HepG2 (cell line): ENCODE measurements at regions not wholly inside any gene's neighbourhood (a gene's known extent, or its start where the extent isn't known, plus 50 kb on each side); places are given as distances from the start of the nearest gene placed in this dataset.

Experiments
- JUNB ChIP-seq: sonication (generic); formaldehyde crosslinking; IDR thresholded peaks from 2 replicates; pipeline ENCODE4 v1.8.0; 2022; ENCODE audit warnings: missing genetic modification reagents, mild to moderate bottlenecking, borderline replicate concordance
- NFYB ChIP-seq: sonication (generic); formaldehyde crosslinking; IDR thresholded peaks from 2 replicates; pipeline ENCODE4 v1.4.0; 2020; ENCODE audit warnings: missing genetic modification reagents
- PHB2 ChIP-seq: fragments of 450-650 bp; IDR thresholded peaks from 2 replicates; pipeline ENCODE4 v1.6.1; 2018; ENCODE audit not compliant: partially characterized antibody
- RAD21 ChIP-seq: fragments of 450-650 bp; formaldehyde crosslinking; IDR thresholded peaks from 2 replicates; pipeline ENCODE4 v1.5.0; 2020; ENCODE audit warnings: mild to moderate bottlenecking
- SAFB2 ChIP-seq: sonication (generic); formaldehyde crosslinking; IDR thresholded peaks from 2 replicates; pipeline ENCODE4 v1.5.1; 2020; ENCODE audit warnings: missing genetic modification reagents, low read depth, mild to moderate bottlenecking, borderline replicate concordance
- SRSF4 ChIP-seq: fragments of 200-400 bp; formaldehyde crosslinking; IDR thresholded peaks from one replicate; pipeline ENCODE4 v1.6.1; 2018; ENCODE audit warnings: mild to moderate bottlenecking, low read depth, low read length, moderate library complexity; ENCODE audit not compliant: poor library complexity, severe bottlenecking
- TAF15 ChIP-seq: fragments of 200-400 bp; formaldehyde crosslinking; IDR thresholded peaks from one replicate; pipeline ENCODE4 v1.6.1; 2018; ENCODE audit warnings: mild to moderate bottlenecking, low read depth, low read length; ENCODE audit not compliant: poor library complexity, severe bottlenecking
- TGIF2 ChIP-seq: IDR thresholded peaks from 2 replicates; pipeline ENCODE4 v1.6.1; 2016; ENCODE audit warnings: control low read depth, missing compliant biosample characterization
- ZBTB7B ChIP-seq: sonication (generic); formaldehyde crosslinking; IDR thresholded peaks from 2 replicates; pipeline ENCODE4 v1.4.0; 2020; ENCODE audit warnings: missing genetic modification reagents
- ZKSCAN5 ChIP-seq: sonication (generic); formaldehyde crosslinking; IDR thresholded peaks from 2 replicates; pipeline ENCODE4 v1.5.1; 2020; ENCODE audit warnings: mild to moderate bottlenecking, missing genetic modification reagents
- ZNF274 ChIP-seq: sonication (generic); formaldehyde crosslinking; IDR thresholded peaks from 2 replicates; pipeline ENCODE4 v1.5.1; 2020; ENCODE audit warnings: mild to moderate bottlenecking, missing genetic modification reagents
- ZNF577 ChIP-seq: sonication (generic); formaldehyde crosslinking; IDR thresholded peaks from 2 replicates; pipeline ENCODE4 v1.4.0; 2020; ENCODE audit warnings: mild to moderate bottlenecking, low read depth, missing genetic modification reagents, borderline replicate concordance
- ZSCAN25 ChIP-seq: sonication (generic); formaldehyde crosslinking; IDR thresholded peaks from 2 replicates; pipeline ENCODE4 v1.8.0; 2022; ENCODE audit warnings: mild to moderate bottlenecking, missing genetic modification reagents
- TF ChIP-seq, protein P1 (sequence below): sonication (generic); formaldehyde crosslinking; IDR thresholded peaks from 2 replicates; pipeline ENCODE4 v1.4.0; 2020; ENCODE audit warnings: missing genetic modification reagents
- TF ChIP-seq, protein P2 (sequence below): sonication (generic); formaldehyde crosslinking; conservative IDR thresholded peaks from 2 replicates; pipeline ENCODE4 v1.4.0; 2020; ENCODE audit warnings: missing genetic modification reagents
- TF ChIP-seq, protein P3 (sequence below): sonication (generic); formaldehyde crosslinking; IDR thresholded peaks from 2 replicates; pipeline ENCODE4 v1.4.0; 2020; ENCODE audit warnings: missing genetic modification reagents, borderline replicate concordance
- TF ChIP-seq, protein P4 (sequence below): IDR thresholded peaks from 2 replicates; pipeline ENCODE4 v1.6.1; 2016
- TF ChIP-seq, protein P5 (sequence below): sonication (generic); formaldehyde crosslinking; IDR thresholded peaks from 2 replicates; pipeline ENCODE4 v1.5.0; 2020; ENCODE audit warnings: mild to moderate bottlenecking, missing genetic modification reagents, borderline replicate concordance

DNA sequence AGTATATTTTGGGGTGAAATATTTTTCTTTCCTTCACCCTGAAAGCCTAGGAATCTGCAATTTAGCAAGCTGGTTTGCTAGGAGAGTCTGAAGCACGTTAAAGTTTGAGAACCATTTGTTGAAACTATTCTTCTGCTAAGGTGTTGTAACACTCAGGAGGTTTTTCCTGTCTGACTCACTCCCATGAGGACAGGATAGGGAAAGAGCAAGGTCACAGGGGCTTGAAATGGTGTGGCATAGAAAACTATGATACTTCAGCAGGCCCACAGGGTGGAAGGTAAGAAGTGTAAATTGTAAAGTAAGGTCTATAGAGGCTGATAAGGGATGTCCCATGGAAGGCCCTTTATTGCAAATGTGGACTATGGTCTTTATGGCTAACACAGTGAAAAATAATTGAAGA is 177.7 kb upstream of the ZC3H15 start (continued):
- no peak for TF ChIP-seq PHB2
- no peak for TF ChIP-seq NFYB (CRISPR knock-in tag)
- TF ChIP-seq, protein P1, sequence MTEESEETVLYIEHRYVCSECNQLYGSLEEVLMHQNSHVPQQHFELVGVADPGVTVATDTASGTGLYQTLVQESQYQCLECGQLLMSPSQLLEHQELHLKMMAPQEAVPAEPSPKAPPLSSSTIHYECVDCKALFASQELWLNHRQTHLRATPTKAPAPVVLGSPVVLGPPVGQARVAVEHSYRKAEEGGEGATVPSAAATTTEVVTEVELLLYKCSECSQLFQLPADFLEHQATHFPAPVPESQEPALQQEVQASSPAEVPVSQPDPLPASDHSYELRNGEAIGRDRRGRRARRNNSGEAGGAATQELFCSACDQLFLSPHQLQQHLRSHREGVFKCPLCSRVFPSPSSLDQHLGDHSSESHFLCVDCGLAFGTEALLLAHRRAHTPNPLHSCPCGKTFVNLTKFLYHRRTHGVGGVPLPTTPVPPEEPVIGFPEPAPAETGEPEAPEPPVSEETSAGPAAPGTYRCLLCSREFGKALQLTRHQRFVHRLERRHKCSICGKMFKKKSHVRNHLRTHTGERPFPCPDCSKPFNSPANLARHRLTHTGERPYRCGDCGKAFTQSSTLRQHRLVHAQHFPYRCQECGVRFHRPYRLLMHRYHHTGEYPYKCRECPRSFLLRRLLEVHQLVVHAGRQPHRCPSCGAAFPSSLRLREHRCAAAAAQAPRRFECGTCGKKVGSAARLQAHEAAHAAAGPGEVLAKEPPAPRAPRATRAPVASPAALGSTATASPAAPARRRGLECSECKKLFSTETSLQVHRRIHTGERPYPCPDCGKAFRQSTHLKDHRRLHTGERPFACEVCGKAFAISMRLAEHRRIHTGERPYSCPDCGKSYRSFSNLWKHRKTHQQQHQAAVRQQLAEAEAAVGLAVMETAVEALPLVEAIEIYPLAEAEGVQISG, result no peak
- TF ChIP-seq TAF15, result no peak
- TF ChIP-seq, protein P2, sequence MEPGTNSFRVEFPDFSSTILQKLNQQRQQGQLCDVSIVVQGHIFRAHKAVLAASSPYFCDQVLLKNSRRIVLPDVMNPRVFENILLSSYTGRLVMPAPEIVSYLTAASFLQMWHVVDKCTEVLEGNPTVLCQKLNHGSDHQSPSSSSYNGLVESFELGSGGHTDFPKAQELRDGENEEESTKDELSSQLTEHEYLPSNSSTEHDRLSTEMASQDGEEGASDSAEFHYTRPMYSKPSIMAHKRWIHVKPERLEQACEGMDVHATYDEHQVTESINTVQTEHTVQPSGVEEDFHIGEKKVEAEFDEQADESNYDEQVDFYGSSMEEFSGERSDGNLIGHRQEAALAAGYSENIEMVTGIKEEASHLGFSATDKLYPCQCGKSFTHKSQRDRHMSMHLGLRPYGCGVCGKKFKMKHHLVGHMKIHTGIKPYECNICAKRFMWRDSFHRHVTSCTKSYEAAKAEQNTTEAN (CRISPR knock-in tag), result peak; percentile 65; the same call in 1 of the 2 replicates
- TF ChIP-seq, protein P3, sequence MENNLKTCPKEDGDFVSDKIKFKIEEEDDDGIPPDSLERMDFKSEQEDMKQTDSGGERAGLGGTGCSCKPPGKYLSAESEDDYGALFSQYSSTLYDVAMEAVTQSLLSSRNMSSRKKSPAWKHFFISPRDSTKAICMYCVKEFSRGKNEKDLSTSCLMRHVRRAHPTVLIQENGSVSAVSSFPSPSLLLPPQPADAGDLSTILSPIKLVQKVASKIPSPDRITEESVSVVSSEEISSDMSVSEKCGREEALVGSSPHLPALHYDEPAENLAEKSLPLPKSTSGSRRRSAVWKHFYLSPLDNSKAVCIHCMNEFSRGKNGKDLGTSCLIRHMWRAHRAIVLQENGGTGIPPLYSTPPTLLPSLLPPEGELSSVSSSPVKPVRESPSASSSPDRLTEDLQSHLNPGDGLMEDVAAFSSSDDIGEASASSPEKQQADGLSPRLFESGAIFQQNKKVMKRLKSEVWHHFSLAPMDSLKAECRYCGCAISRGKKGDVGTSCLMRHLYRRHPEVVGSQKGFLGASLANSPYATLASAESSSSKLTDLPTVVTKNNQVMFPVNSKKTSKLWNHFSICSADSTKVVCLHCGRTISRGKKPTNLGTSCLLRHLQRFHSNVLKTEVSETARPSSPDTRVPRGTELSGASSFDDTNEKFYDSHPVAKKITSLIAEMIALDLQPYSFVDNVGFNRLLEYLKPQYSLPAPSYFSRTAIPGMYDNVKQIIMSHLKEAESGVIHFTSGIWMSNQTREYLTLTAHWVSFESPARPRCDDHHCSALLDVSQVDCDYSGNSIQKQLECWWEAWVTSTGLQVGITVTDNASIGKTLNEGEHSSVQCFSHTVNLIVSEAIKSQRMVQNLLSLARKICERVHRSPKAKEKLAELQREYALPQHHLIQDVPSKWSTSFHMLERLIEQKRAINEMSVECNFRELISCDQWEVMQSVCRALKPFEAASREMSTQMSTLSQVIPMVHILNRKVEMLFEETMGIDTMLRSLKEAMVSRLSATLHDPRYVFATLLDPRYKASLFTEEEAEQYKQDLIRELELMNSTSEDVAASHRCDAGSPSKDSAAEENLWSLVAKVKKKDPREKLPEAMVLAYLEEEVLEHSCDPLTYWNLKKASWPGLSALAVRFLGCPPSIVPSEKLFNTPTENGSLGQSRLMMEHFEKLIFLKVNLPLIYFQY (CRISPR knock-in tag), result no peak
- no peak for TF ChIP-seq ZNF274 (CRISPR knock-in tag)
- no peak for TF ChIP-seq ZSCAN25 (CRISPR knock-in tag)
- no peak for TF ChIP-seq ZKSCAN5
- TF ChIP-seq ZBTB7B, result no peak
- no peak for TF ChIP-seq SRSF4
- TF ChIP-seq, protein P4, sequence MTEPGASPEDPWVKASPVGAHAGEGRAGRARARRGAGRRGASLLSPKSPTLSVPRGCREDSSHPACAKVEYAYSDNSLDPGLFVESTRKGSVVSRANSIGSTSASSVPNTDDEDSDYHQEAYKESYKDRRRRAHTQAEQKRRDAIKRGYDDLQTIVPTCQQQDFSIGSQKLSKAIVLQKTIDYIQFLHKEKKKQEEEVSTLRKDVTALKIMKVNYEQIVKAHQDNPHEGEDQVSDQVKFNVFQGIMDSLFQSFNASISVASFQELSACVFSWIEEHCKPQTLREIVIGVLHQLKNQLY (CRISPR knock-in tag), result peak; percentile 47; the same call in 1 of the 2 replicates
- no peak for TF ChIP-seq TGIF2
- no peak for TF ChIP-seq JUNB (CRISPR knock-in tag)
- 0 out of 2 replicates have a peak, but pooled peaks have one; percentile 7 for TF ChIP-seq RAD21 (CRISPR knock-in tag)
- TF ChIP-seq SAFB2 (CRISPR knock-in tag), result no peak
- no peak for TF ChIP-seq ZNF577 (CRISPR knock-in tag)
- TF ChIP-seq, protein P5, sequence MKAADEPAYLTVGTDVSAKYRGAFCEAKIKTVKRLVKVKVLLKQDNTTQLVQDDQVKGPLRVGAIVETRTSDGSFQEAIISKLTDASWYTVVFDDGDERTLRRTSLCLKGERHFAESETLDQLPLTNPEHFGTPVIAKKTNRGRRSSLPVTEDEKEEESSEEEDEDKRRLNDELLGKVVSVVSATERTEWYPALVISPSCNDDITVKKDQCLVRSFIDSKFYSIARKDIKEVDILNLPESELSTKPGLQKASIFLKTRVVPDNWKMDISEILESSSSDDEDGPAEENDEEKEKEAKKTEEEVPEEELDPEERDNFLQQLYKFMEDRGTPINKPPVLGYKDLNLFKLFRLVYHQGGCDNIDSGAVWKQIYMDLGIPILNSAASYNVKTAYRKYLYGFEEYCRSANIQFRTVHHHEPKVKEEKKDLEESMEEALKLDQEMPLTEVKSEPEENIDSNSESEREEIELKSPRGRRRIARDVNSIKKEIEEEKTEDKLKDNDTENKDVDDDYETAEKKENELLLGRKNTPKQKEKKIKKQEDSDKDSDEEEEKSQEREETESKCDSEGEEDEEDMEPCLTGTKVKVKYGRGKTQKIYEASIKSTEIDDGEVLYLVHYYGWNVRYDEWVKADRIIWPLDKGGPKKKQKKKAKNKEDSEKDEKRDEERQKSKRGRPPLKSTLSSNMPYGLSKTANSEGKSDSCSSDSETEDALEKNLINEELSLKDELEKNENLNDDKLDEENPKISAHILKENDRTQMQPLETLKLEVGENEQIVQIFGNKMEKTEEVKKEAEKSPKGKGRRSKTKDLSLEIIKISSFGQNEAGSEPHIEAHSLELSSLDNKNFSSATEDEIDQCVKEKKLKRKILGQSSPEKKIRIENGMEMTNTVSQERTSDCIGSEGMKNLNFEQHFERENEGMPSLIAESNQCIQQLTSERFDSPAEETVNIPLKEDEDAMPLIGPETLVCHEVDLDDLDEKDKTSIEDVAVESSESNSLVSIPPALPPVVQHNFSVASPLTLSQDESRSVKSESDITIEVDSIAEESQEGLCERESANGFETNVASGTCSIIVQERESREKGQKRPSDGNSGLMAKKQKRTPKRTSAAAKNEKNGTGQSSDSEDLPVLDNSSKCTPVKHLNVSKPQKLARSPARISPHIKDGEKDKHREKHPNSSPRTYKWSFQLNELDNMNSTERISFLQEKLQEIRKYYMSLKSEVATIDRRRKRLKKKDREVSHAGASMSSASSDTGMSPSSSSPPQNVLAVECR (CRISPR knock-in tag), result no peak
